ENCODE measurements at regions not wholly inside any gene's neighbourhood (a gene's known extent, or its start where the extent isn't known, plus 50 kb on each side); places are given as distances from the start of the nearest gene placed in this dataset.

DNA sequence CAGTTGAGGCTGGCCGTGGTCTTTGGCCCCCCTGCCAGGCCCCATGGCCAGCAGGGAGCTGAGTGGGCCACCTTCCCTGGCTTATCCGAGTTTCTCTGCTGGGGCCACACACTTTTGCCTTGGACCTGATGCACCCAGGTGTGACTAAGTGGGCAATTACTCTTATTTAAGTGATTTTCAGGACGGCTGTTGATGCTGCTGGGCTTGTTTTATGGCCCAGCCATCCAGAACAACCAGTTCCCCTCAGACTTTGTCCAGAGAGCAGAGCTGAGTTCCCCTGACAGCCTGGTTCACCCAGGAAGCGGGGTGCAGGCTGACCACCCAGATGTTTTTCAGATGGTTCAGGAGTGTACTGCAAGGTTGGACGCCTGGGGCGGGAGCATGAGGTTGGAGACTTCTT is 68.8 kb downstream of the GLI2 start:
- TF ChIP-seq POLR2A (IDR thresholded peaks at IDR 0.05) (no peak), CTCF (IDR thresholded peaks at IDR 0.05) (no peak)
